Right forelimb (tissue), 1 donor: ENCODE measurements at regions not wholly inside any gene's neighbourhood (a gene's known extent, or its start where the extent isn't known, plus 50 kb on each side); places are given as distances from the start of the nearest gene placed in this dataset.

Experiments
- DNase-seq: peaks from one replicate; pipeline ENCODE4 v3.0.0-alpha.2; 2018

- no peak for DNase-seq
Measured at GRCh38 chr16:85294810-85295508, 182.7 kb upstream of the CIBAR2 start.

- no peak for DNase-seq
Measured at GRCh38 chr16:85296859-85297660, 184.8 kb upstream of the CIBAR2 start.

- no peak for DNase-seq
Measured at GRCh38 chr16:85297881-85298280, 185.6 kb upstream of the CIBAR2 start.

- no peak for DNase-seq
Measured at GRCh38 chr16:85300406-85300968, 188.2 kb upstream of the CIBAR2 start.

- DNase-seq: no peak
Measured at GRCh38 chr16:85301231-85301630, 189.0 kb upstream of the CIBAR2 start.

- DNase-seq: no peak
Measured at GRCh38 chr16:85302018-85302847, 190.0 kb upstream of the CIBAR2 start.

- no peak for DNase-seq
Measured at GRCh38 chr16:85302848-85303353, 190.6 kb upstream of the CIBAR2 start.

- DNase-seq: peak; percentile 83
Measured at GRCh38 chr16:85303354-85303883, 191.1 kb upstream of the CIBAR2 start.

GRCh38 chr16:85304337-85304736 is 192.1 kb upstream of the CIBAR2 start:
- no peak for DNase-seq

- no peak for DNase-seq
Measured at GRCh38 chr16:85306071-85306792, 194.0 kb upstream of the CIBAR2 start.

- no peak for DNase-seq
Measured at GRCh38 chr16:85306793-85307551, 194.7 kb upstream of the CIBAR2 start.

- DNase-seq: no peak
Measured at GRCh38 chr16:85307552-85308364, 195.5 kb upstream of the CIBAR2 start.

GRCh38 chr16:85308611-85309540 is 196.6 kb upstream of the CIBAR2 start:
- no peak for DNase-seq

GRCh38 chr16:85309656-85310587 is 197.7 kb upstream of the CIBAR2 start:
- DNase-seq: no peak

- no peak for DNase-seq
Measured at GRCh38 chr16:85310868-85311585, 198.8 kb upstream of the CIBAR2 start.

GRCh38 chr16:85311741-85312140 is 199.5 kb upstream of the CIBAR2 start:
- no peak for DNase-seq

- DNase-seq: no peak
Measured at GRCh38 chr16:85312174-85312573, 199.9 kb upstream of the CIBAR2 start.
